ENCODE measurements at regions not wholly inside any gene's neighbourhood (a gene's known extent, or its start where the extent isn't known, plus 50 kb on each side); places are given as distances from the start of the nearest gene placed in this dataset.
A peak's percentile ranks its signal among the peaks of the same experiment; 100 is the strongest.

DNA sequence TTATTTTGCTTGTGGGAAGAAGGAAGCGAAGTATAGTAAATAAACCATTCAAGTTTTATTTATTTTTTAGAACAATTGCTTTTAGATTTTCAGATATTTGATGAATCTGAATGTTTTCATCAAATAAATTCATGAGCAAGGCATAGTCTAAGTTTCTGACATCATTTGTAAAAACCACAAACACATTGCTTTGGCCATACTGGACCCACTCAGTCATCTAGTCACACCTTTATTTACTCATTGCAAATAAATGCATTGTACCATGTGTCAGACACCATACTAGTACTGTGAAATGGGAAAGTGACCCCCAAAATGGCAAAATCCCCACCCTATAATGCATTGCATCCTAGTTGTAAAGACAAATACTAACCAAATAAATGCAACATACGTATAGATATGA, 449.1 kb upstream of the SMIM31 start (continued):
- no peak for TF ChIP-seq JUND (IDR thresholded peaks at IDR 0.05; ENCODE audit: low read length)

DNA sequence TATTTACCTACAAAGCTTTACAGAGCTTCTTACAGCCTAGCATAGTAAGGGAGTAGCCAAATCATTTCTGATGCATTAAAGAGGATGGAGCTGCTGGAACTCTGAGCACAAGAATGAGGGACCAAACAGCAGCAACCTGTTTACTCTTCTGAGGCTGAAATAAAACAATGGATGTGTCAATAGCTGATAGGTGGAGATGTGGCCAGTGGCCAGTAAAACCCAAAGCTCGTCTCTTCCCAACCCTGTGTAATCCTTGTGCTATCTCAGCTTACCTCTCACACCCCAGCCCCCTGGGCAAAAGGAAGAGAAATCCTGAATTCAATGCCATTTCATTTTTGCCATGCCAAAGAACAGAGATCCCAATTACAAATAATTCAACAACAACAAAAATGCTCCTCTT, 446.7 kb upstream of the SMIM31 start:
- H4K91ac ChIP-seq (replicated peaks; ENCODE audit: insufficient read length, low read length): no peak overlapping the region
- ChIA-PET POLR2A (ENCODE audit: partially characterized antibody) (no interaction called here), CTCF (ENCODE audit: partially characterized antibody) (interaction anchor here (1.0 to 1.5 kb wide), 3 partner anchors 13 to 400 kb away, joined by 3 read pairs; no protein-coding TSS in a partner anchor)
- H3K79me1 ChIP-seq (ENCODE audit: low read depth, low read length): no peaks in the 10 kb centered on the region
- H3K23me2 ChIP-seq (ENCODE audit: low read depth, low read length): no peaks in the 10 kb centered on the region; the same call in 1 of the 2 replicates
- no peaks in the 10 kb centered on the region for H3K9me3 ChIP-seq (ENCODE audit: insufficient read depth in 2 of 2, low read depth in 1 of 2, low read length in 1 of 2)
- 77% methylated on average over 1 of the region's 1 CpG; no CpG with 5 or more reads in 1 of the 2 experiments for WGBS, 2 experiments (ENCODE audit: extremely low coverage in 1 of 2, insufficient coverage in 1 of 2, insufficient read length in 1 of 2, insufficient replicate concordance in 2 of 2, low coverage in 1 of 2, low lambda C conversion rate in 2 of 2, missing lambda C conversion rate in 1 of 2)
- no peak overlapping the region for H3K23ac ChIP-seq (ENCODE audit: insufficient read length)
- no peak overlapping the region for H3K56ac ChIP-seq (replicated peaks; ENCODE audit: insufficient read length, low read depth, low read length)
- H3K36me3 ChIP-seq (ENCODE audit: control insufficient read depth in 2 of 4, insufficient read depth in 4 of 4, low read length in 3 of 4): no peaks in the 10 kb centered on the region
- H2AFZ ChIP-seq (ENCODE audit: low read length): 0 out of 2 replicates have a peak overlapping the region, but pooled peaks have one; percentile 68
- no peak overlapping the region for H2BK20ac ChIP-seq (ENCODE audit: low read length)
- H3K18ac ChIP-seq (ENCODE audit: extremely low read depth, low read length): no peak overlapping the region
- H3K9ac ChIP-seq (replicated peaks in 1 of 4; ENCODE audit: extremely low read depth in 1 of 4, low read depth in 3 of 4, low read length in 3 of 4): no peak overlapping the region
- no peaks in the 10 kb centered on the region for H3K4me1 ChIP-seq (replicated peaks in 1 of 4; ENCODE audit: control insufficient read depth in 3 of 4, insufficient read depth in 4 of 4, low read length in 3 of 4)
- no peak overlapping the region for H4K8ac ChIP-seq (ENCODE audit: extremely low read depth, insufficient read depth, low read length)
- no peak overlapping the region for H3K14ac ChIP-seq (ENCODE audit: insufficient read length)
- FAIRE-seq (no peak), DNase-seq (ENCODE audit: low read depth in 1 of 2, low spot score in 2 of 2) (no peak)
- no peak overlapping the region for H4K5ac ChIP-seq (ENCODE audit: insufficient read length, low read depth, low read length)
- H3K4me2 ChIP-seq (ENCODE audit: insufficient read depth in 1 of 2, low read depth in 2 of 2, low read length in 2 of 2): no peak overlapping the region
- H2BK12ac ChIP-seq (ENCODE audit: low read depth, low read length): no peak overlapping the region
- H2BK5ac ChIP-seq (ENCODE audit: low read depth, low read length): no peak overlapping the region
- H2AK5ac ChIP-seq (ENCODE audit: low read depth, low read length): no peak overlapping the region
- no peak overlapping the region for H3K27ac ChIP-seq (ENCODE audit: low read depth, low read length)
- H2BK15ac ChIP-seq (ENCODE audit: low read length): no peak overlapping the region
- H3K4ac ChIP-seq (replicated peaks; ENCODE audit: insufficient read length, low read depth, low read length): no peak overlapping the region
- no peak overlapping the region for H2BK120ac ChIP-seq (replicated peaks; ENCODE audit: low read depth, low read length)
- no peaks in the 10 kb centered on the region for H3K27me3 ChIP-seq (replicated peaks in 1 of 4; ENCODE audit: control insufficient read depth in 3 of 4, extremely low read depth in 1 of 4, insufficient read depth in 3 of 4, low read length in 3 of 4)
- no peaks in the 10 kb centered on the region for H3K79me2 ChIP-seq (ENCODE audit: control insufficient read depth in 1 of 2, insufficient read depth in 2 of 2, low read length in 2 of 2)
- no peaks in the 10 kb centered on the region for H4K20me1 ChIP-seq (replicated peaks in 1 of 2; ENCODE audit: control insufficient read depth in 1 of 2, insufficient read depth in 2 of 2, low read length in 2 of 2)
- no peak overlapping the region for H3K4me3 ChIP-seq (ENCODE audit: extremely low read depth in 1 of 4, insufficient read depth in 2 of 4, low read depth in 3 of 4, low read length in 4 of 4)
- no peak for TF ChIP-seq RXRA (IDR thresholded peaks at IDR 0.05; ENCODE audit: insufficient read depth, low read depth, low read length)
- no peak for TF ChIP-seq CHD2 (IDR thresholded peaks at IDR 0.05; ENCODE audit: low read length)
- no peak for TF ChIP-seq ASH2L (IDR thresholded peaks at IDR 0.05; ENCODE audit: low read length)
- no peak for TF ChIP-seq EP300 (IDR thresholded peaks at IDR 0.05; ENCODE audit: borderline replicate concordance in 1 of 2, low read depth in 2 of 2, low read length in 2 of 2)
- no peak for TF ChIP-seq SAP30 (IDR thresholded peaks at IDR 0.05; ENCODE audit: insufficient read depth, insufficient replicate concordance, low read length)
- TF ChIP-seq CBX5 (IDR thresholded peaks at IDR 0.05; ENCODE audit: low read depth, low read length): no peak

All from H1 (cell line).